AG09309 (cell line): ENCODE measurements at regions not wholly inside any gene's neighbourhood (a gene's known extent, or its start where the extent isn't known, plus 50 kb on each side); places are given as distances from the start of the nearest gene placed in this dataset.
A peak's percentile ranks its signal among the peaks of the same experiment; 100 is the strongest.

Experiments used
- DNase-seq: peaks from one replicate; pipeline ENCODE4 v3.0.0-alpha.2; 2010; ENCODE audit warnings: low read depth
- H3K4me3 ChIP-seq: 2 replicates; pipeline ENCODE4 v1.5.1; 2011; ENCODE audit warnings: mild to moderate bottlenecking, low read depth, low read length, moderate library complexity; ENCODE audit not compliant: control insufficient read depth
- CTCF ChIP-seq: IDR thresholded peaks from 2 replicates; pipeline ENCODE4 v1.5.1; 2011; ENCODE audit warnings: mild to moderate bottlenecking, low read depth, low read length, inconsistent platforms; ENCODE audit not compliant: insufficient read depth, control insufficient read depth; ENCODE audit errors: missing control alignments

GRCh38 chr17:70636517-70637133 is 467.3 kb downstream of the KCNJ2 start:
- no peak overlapping the region for H3K4me3 ChIP-seq
- peak; percentile 60 for TF ChIP-seq CTCF
- DNase-seq: peak; percentile 2

GRCh38 chr17:70642059-70642458 is 472.7 kb downstream of the KCNJ2 start:
- no peak for TF ChIP-seq CTCF
- no peak overlapping the region for H3K4me3 ChIP-seq
- no peak for DNase-seq

- TF ChIP-seq CTCF: no peak
- H3K4me3 ChIP-seq: no peak overlapping the region
- DNase-seq: no peak
These were observed 474.8 kb downstream of the KCNJ2 start for GRCh38 chr17:70644096-70644495.

- TF ChIP-seq CTCF: no peak
- no peak overlapping the region for H3K4me3 ChIP-seq
- DNase-seq: no peak
These were observed 477.3 kb downstream of the KCNJ2 start for GRCh38 chr17:70646673-70647072.

GRCh38 chr17:70648166-70648565 is 478.8 kb downstream of the KCNJ2 start:
- no peak overlapping the region for H3K4me3 ChIP-seq
- TF ChIP-seq CTCF: no peak
- no peak for DNase-seq

GRCh38 chr17:70653850-70654249 is 484.5 kb downstream of the KCNJ2 start:
- H3K4me3 ChIP-seq: no peak overlapping the region
- no peak for TF ChIP-seq CTCF
- DNase-seq: no peak

GRCh38 chr17:70654706-70655105 is 485.4 kb downstream of the KCNJ2 start:
- TF ChIP-seq CTCF: no peak
- DNase-seq: no peak
- no peak overlapping the region for H3K4me3 ChIP-seq
